ENCODE measurements at regions not wholly inside any gene's neighbourhood (a gene's known extent, or its start where the extent isn't known, plus 50 kb on each side); places are given as distances from the start of the nearest gene placed in this dataset.

- ChIA-PET CTCF (no interaction called here), POLR2A (no interaction called here)
- DNase-seq (ENCODE audit: low read depth in 1 of 2, low spot score in 1 of 2): no peak
- Histone ChIP-seq H3K4me2 (no peak overlapping the region), H3K4me1 (no peaks in the 10 kb centered on the region), H3K27ac (no peak overlapping the region), H3K4me3 (no peak overlapping the region), H3K9me3 (no peaks in the 10 kb centered on the region)
- TF ChIP-seq BHLHE40 (IDR thresholded peaks at IDR 0.05; ENCODE audit: low read depth, low read length): no peak
- no peak for TF ChIP-seq CEBPB (IDR thresholded peaks at IDR 0.05)
- TF ChIP-seq ZSCAN20 (CRISPR knock-in tag; IDR thresholded peaks at IDR 0.05): no peak
- TF ChIP-seq GATA3 (IDR thresholded peaks at IDR 0.05; ENCODE audit: borderline replicate concordance): no peak
- no peak for TF ChIP-seq PHF8 (IDR thresholded peaks at IDR 0.05; ENCODE audit: borderline replicate concordance, low read depth)
- TF ChIP-seq SMC3 (IDR thresholded peaks at IDR 0.05): no peak
- no peak for TF ChIP-seq HDAC2 (IDR thresholded peaks at IDR 0.05)
- no peak for TF ChIP-seq FOSB (CRISPR knock-in tag; IDR thresholded peaks at IDR 0.05)
- TF ChIP-seq USF2 (IDR thresholded peaks at IDR 0.05): no peak
- no peak for TF ChIP-seq MAX (IDR thresholded peaks at IDR 0.05)
- TF ChIP-seq CBX8 (IDR thresholded peaks at IDR 0.05): no peak
- TF ChIP-seq RCOR1 (IDR thresholded peaks at IDR 0.05; ENCODE audit: low read depth, low read length): no peak
- TF ChIP-seq KDM5A (IDR thresholded peaks at IDR 0.05): no peak
- TF ChIP-seq RFX5 (IDR thresholded peaks at IDR 0.05): no peak
- TF ChIP-seq TFCP2L1 (CRISPR knock-in tag; IDR thresholded peaks at IDR 0.05): no peak
- no peak for TF ChIP-seq CHD2 (IDR thresholded peaks at IDR 0.05; ENCODE audit: low read length, partially characterized antibody)
- FAIRE-seq: no peak
- ATAC-seq: no peak
- 63% methylated on average over 1 of the region's 1 CpG for WGBS (ENCODE audit: missing lambda C conversion rate)
Observed at GRCh38 chr4:11298451-11298850, 130.2 kb downstream of the HS3ST1 start.

- DNase-seq (ENCODE audit: low read depth in 1 of 2, low spot score in 1 of 2) (no peak), FAIRE-seq (no peak), ATAC-seq (no peak)
- POLR2A ChIA-PET: no interaction called here
- no peak overlapping the region for H3K4me2 ChIP-seq
- no peaks in the 10 kb centered on the region for H3K9me3 ChIP-seq
- no peak overlapping the region for H3K27ac ChIP-seq
- 53% methylated on average over 3 of the region's 3 CpGs for WGBS (ENCODE audit: missing lambda C conversion rate)
- CTCF ChIA-PET: no interaction called here
- no peak overlapping the region for H3K4me3 ChIP-seq
- H3K4me1 ChIP-seq: no peaks in the 10 kb centered on the region
- TF ChIP-seq KDM1A (IDR thresholded peaks at IDR 0.05; ENCODE audit: low read depth) (no peak), MAFK (IDR thresholded peaks at IDR 0.05; ENCODE audit: partially characterized antibody) (no peak), HOXA7 (CRISPR knock-in tag; IDR thresholded peaks at IDR 0.05) (no peak), ELK1 (IDR thresholded peaks at IDR 0.05; ENCODE audit: low read depth, low read length) (no peak), BCL3 (IDR thresholded peaks at IDR 0.05) (no peak), NPAS2 (CRISPR knock-in tag; IDR thresholded peaks at IDR 0.05; ENCODE audit: borderline replicate concordance) (no peak), REST (IDR thresholded peaks at IDR 0.05) (no peak), HOXB13 (CRISPR knock-in tag; IDR thresholded peaks at IDR 0.05; ENCODE audit: low read depth) (no peak), CBX2 (IDR thresholded peaks at IDR 0.05; ENCODE audit: borderline replicate concordance, low read depth) (no peak), FOSB (CRISPR knock-in tag; IDR thresholded peaks at IDR 0.05) (no peak), POLR2A (IDR thresholded peaks at IDR 0.05; ENCODE audit: low read length) (no peak), POLR2AphosphoS2 (conservative IDR thresholded peaks at IDR 0.05; ENCODE audit: low read length) (no peak), MAZ (IDR thresholded peaks at IDR 0.05; ENCODE audit: borderline replicate concordance, low read depth, low read length) (no peak), RNF2 (IDR thresholded peaks at IDR 0.05; ENCODE audit: borderline replicate concordance, low read depth) (no peak)
Observed at GRCh38 chr4:11297627-11298026, 131.1 kb downstream of the HS3ST1 start.

All from A549 (cell line).